ENCODE measurements at regions not wholly inside any gene's neighbourhood (a gene's known extent, or its start where the extent isn't known, plus 50 kb on each side); places are given as distances from the start of the nearest gene placed in this dataset.

DNA sequence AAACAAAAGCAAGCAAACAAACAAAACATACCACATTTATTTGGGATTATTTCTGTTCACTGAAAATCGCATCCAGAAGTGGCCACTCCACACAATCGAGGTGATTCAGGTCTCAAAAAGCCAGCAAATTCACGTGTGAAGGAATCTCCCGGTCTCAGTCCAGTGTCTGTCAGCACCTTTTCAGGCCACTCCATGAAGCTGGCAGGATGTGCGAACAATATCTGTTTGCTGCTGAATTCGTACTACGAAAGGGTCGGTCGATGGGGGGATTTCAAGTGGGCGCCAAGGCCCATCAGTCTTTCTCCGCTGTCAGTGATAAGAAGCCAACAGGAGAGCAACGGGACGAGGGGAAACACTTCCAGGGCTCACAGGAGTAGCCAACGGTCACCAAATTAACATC lies 505.1 kb downstream of the IRX1 start:
- Histone ChIP-seq H2BK120ac (ENCODE audit: low read depth, low read length, poor library complexity, severe bottlenecking) (no peak overlapping the region), H3K23ac (ENCODE audit: insufficient read length, low read depth, low read length) (no peak overlapping the region), H3K4ac (ENCODE audit: low read depth, low read length) (no peak overlapping the region), H3K9ac (ENCODE audit: extremely low read depth, insufficient read length, low read length) (no peak overlapping the region), H2AK5ac (ENCODE audit: insufficient read length, low read length) (no peak overlapping the region), H4K5ac (ENCODE audit: insufficient read length, low read depth, low read length) (no peak overlapping the region), H3T11ph (ENCODE audit: low read length) (no peak overlapping the region), H3K56ac (ENCODE audit: insufficient read length, low read depth, low read length) (no peak overlapping the region), H2BK12ac (ENCODE audit: insufficient read length, low read depth, low read length) (no peak overlapping the region), H3K4me1 (ENCODE audit: insufficient read depth, low read length) (no peaks in the 10 kb centered on the region), H2BK15ac (ENCODE audit: low read depth, low read length) (no peak overlapping the region), H3K18ac (ENCODE audit: insufficient read length, low read depth, low read length) (no peak overlapping the region), H3K4me2 (ENCODE audit: insufficient read depth, insufficient read length, low read length) (no peak overlapping the region), H4K8ac (replicated peaks; ENCODE audit: insufficient read length, low read depth, low read length) (no peak overlapping the region), H2AFZ (ENCODE audit: low read length) (no peak overlapping the region), H3K27me3 (ENCODE audit: insufficient read depth, low read length) (no peaks in the 10 kb centered on the region; the same call in 1 of the 2 replicates), H2BK20ac (ENCODE audit: low read depth, low read length, poor library complexity, severe bottlenecking) (no peak overlapping the region), H3K79me1 (ENCODE audit: insufficient read depth, low read depth, low read length, poor library complexity, severe bottlenecking) (no peaks in the 10 kb centered on the region), H3K79me2 (ENCODE audit: insufficient read depth, low read length) (no peaks in the 10 kb centered on the region), H3K9me3 (ENCODE audit: control insufficient read depth, low read depth, low read length) (no peaks in the 10 kb centered on the region), H2BK5ac (ENCODE audit: insufficient read length, low read length) (no peak overlapping the region), H4K20me1 (ENCODE audit: control insufficient read depth, insufficient read depth, insufficient read length) (no peaks in the 10 kb centered on the region), H3K27ac (ENCODE audit: insufficient read length, low read depth, low read length) (no peak overlapping the region), H4K91ac (ENCODE audit: insufficient read length, low read depth, low read length) (no peak overlapping the region), H3K23me2 (ENCODE audit: insufficient read length, low read depth, low read length, poor library complexity, severe bottlenecking) (no peaks in the 10 kb centered on the region), H3K14ac (ENCODE audit: insufficient read depth, low read length) (no peak overlapping the region)
- no peaks in the 10 kb centered on the region for H3K9me3 Mint-ChIP-seq
- DNase-seq, result no peak
- no peaks in the 10 kb centered on the region for H3K36me3 Mint-ChIP-seq (ENCODE audit: insufficient read depth in 1 of 3, low read depth in 3 of 3)
- TF ChIP-seq, protein P1, sequence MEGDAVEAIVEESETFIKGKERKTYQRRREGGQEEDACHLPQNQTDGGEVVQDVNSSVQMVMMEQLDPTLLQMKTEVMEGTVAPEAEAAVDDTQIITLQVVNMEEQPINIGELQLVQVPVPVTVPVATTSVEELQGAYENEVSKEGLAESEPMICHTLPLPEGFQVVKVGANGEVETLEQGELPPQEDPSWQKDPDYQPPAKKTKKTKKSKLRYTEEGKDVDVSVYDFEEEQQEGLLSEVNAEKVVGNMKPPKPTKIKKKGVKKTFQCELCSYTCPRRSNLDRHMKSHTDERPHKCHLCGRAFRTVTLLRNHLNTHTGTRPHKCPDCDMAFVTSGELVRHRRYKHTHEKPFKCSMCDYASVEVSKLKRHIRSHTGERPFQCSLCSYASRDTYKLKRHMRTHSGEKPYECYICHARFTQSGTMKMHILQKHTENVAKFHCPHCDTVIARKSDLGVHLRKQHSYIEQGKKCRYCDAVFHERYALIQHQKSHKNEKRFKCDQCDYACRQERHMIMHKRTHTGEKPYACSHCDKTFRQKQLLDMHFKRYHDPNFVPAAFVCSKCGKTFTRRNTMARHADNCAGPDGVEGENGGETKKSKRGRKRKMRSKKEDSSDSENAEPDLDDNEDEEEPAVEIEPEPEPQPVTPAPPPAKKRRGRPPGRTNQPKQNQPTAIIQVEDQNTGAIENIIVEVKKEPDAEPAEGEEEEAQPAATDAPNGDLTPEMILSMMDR (conservative IDR thresholded peaks at IDR 0.05), result no peak
- H3K27ac Mint-ChIP-seq, result peak overlapping the region in 2 of 3 experiments; percentile 15 to 60; a peak in 1 of 7 replicates
- H3K4me1 Mint-ChIP-seq, result peaks cover 9 to 11% of the 10 kb centered on the region in 2 experiments
- WGBS (ENCODE audit: extremely low coverage, insufficient read length, low lambda C conversion rate), result no CpG with 5 or more reads among the region's 14 CpGs
- H3K27me3 Mint-ChIP-seq (ENCODE audit: low read depth), result peaks cover 2% of the 10 kb centered on the region; the same call in 1 of the 2 replicates
- no peak overlapping the region for H3K4me3 Mint-ChIP-seq

Measured in H9 (cell line).